Renal cortex interstitium (tissue), 11 donors: ENCODE measurements at regions not wholly inside any gene's neighbourhood (a gene's known extent, or its start where the extent isn't known, plus 50 kb on each side); places are given as distances from the start of the nearest gene placed in this dataset.

Experiments used
- DNase-seq, 11 donors: peaks; one replicate each; pipeline ENCODE4 v3.0.0-alpha.2; 2013; ENCODE audit warnings: low read depth in 9 of 11, low spot score in 4 of 11; ENCODE audit errors: extremely low read depth in 1 of 11

DNA sequence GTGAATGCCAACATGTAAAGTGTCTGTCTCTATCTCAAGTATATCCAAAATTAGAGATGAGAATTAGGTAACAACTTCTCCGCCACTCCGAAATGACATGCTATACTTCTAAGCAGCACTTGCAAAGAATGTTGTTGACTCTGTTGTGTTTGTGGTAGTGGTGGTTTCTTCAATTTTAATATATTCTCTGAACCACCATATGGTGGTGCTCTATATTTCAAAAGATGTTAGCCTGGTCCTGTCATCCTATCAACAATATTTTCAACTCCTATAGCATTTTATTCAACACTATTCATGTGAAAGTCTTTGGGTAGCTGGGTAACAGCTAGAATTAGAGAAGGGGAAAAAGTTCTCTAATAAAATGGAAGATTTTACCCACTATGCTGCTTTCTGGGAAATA is 1622.8 kb upstream of the IGFBP7 start:
- no peak for DNase-seq

DNA sequence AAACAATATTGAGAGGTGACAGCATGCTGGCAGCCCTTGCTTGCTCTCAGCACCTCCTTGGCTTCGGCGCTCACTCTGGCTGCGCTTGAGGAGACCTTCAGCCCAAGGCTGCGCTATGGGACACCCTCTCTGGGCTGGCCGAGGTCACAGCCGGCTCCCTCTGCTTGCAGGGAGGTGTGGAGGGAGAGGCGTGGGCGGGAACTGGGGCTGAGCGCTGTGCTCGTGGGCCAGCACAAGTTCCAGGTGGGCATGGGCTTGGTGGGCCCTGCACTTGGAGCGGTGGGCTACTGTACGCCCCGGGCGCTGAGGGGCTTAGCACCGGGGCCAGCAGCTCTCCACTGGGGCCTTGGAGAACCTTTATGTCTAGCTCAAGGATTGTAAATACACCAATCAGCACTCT is 1613.8 kb upstream of the IGFBP7 start:
- no peak for DNase-seq

DNA sequence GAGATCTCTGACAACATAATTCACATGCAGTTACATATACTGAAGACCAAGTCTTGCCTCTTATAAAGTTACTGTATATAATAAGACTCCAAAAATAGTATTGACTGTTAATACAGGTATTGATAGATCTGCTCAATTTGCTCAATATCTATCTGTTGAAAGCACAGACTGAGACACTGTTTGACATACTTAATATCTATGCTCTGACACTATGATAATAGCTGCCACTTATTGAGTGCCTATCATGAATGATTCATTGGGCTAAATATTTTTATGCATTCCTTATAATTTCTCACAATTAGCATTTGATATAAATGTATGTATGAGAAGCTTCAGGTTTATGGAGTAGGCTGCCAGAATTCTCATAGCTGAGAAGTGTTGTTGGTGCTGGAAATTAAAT is 1600.9 kb upstream of the IGFBP7 start:
- DNase-seq, result no peak

DNA sequence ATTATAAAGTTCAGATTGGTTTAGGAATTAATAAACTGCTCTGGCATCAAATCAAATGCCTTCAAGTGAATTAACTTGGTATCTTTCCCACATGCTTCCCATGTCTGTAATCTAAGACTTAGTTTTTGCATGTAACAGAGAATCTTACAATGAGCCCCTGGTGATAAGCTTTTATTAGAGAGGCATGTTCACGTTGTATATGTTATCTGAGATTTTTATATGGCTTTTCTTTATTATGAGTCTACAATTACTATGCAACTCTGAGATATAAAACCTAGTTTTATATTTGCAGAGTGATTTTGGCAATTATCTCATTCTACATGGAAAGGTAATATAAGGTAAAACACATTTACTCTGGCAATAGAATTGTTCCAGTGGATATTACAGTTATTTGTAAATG is 1578.4 kb upstream of the IGFBP7 start:
- no peak for DNase-seq

DNA sequence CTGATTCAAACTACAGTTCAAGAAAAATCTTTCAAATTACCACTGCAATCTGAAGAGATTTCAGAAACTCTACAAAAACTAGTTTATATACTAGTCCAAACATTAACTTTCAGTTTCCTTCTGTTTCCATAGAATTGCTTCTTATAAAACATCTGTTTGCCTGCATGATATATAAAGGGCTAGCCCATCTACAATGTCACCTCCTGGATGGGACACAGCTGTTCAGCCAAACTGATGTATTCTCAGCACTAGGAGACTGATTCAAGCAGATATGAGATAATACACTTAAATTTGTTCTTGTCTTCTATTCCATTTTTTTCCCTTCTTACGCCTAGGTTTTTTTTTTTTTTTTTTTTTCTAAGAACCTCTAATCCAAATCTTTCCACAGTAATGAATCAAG is 1569.7 kb upstream of the IGFBP7 start:
- peak; percentile 5 to 58 (median 36) for DNase-seq

DNA sequence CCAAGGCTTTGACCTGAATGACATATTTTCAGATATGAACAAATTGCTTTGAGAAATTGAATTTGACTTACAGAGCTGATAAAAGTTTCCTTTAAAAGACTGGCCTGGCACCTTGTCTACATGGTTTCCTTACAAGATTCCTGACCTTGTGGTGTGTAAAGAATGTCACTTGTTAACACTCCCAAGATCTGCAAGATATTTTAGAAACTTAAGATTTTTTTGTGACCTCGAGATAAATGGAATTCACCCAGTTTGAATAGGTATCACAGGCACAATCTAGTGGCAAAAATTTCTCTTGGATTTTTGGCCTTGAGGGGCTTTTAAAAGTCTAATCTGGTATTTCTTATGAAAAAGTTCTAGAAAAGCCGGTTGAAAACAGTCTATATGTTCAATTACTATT is 1568.9 kb upstream of the IGFBP7 start:
- DNase-seq, result no peak

DNA sequence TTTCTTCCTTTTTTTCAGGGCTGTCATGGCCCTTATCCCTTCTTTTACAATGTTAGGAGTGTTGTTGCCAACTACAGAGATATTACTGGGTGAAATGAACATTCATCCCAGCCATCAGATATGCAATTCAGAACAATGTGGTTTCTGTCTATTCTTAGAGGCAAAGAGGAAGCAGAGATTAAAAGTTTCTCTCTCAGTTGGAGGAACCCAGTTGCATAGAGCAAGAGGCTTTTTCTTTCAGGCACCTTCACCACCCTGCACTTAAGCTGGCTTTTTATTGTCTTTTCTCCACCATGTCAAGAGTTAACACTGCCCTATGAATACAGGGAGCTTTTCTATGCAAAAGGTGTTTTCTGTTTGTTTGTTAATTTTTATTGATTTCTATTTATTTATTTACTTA is 1559.6 kb upstream of the IGFBP7 start:
- no peak for DNase-seq

DNA sequence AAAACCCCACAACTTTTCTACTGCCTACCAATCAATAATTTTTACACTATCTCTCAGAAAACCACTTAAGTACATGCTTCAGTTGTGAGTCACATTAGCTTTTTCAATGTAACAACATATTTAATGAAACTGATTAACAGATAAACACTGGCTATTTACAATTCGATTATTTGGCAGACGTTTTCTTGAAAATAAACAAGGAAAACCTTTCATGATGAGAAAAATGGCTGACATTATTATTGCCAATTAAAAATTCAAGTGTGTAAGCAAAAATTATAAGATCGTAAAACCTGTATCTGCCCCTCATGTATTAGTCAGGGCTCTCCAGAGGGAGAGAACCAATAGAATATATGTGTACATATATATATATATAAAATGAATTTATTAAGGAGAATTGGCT is 1555.5 kb upstream of the IGFBP7 start:
- no peak for DNase-seq

DNA sequence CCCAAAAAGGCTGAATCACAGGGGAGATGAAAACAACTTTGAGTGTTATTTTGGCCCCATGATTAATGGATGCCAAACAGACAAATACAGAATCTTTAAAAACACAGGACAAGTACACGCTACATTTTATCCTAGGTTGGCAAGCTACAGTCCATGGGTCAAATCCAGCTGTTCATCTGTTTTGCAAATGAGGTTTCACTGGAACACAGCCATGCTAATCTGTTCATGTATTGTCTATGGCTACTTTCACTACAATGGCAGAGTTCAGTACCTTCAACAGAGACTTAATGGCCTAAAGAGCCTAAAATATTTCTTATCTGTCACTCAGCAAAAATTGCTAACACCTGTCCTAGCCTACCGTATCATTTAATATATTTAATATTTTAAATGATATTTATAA is 1548.5 kb upstream of the IGFBP7 start:
- no peak for DNase-seq

DNA sequence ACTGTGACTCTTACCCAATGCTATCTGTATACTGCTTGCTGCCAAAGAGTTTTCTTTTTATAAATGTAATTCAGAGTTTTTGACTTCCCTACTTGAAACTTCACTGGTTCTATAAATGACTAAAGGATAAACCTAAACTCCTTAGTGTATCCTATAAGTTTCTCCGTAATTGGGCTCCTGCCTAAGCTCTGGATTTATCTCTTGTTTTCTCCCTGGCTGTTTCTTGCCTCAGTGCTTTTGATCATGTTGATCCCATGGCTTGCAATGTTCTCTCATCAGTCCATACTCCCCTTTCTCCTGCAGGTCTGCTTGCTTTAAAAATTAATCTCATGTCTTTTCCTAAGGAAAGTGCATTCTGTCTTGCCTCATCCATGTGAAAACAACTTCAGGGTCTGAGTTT is 1543.1 kb upstream of the IGFBP7 start:
- no peak for DNase-seq

DNA sequence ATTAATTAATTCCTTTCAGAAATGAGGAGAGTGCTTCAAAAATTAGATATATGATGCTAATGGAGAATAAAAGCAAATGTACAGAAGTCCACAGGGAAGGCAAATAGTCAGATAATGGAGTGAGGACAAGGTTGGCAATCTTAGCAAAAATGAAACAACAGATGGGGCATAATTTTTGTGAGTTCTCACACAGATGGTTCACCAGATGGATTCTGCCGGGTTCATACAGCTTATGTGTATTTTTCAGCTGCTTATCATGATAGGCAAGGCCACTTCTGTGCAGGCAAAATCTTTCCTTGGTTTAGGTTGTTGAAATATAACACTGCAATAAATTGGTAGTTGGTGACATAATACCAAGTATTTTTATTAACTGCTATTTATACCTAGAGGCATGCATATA is 1539.0 kb upstream of the IGFBP7 start:
- DNase-seq, result no peak

DNA sequence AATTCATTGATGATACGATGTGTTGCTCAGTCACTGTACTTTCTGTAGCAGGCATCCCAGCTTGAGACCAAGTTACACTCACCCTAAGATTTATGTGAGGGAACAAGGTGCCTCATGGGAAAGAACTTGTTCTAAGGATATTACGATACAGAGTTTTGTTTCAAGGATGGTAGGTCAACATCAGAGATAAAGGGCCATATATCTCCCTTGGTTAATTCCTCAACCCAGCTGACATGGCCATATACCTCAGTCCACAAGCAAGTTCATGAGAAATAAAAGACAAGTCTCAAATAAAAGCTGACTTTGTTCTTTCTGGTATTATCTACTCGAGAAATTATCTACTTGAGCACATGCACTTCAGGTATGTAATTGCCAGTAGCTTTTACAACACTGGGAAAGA is 1535.9 kb upstream of the IGFBP7 start:
- no peak for DNase-seq

DNA sequence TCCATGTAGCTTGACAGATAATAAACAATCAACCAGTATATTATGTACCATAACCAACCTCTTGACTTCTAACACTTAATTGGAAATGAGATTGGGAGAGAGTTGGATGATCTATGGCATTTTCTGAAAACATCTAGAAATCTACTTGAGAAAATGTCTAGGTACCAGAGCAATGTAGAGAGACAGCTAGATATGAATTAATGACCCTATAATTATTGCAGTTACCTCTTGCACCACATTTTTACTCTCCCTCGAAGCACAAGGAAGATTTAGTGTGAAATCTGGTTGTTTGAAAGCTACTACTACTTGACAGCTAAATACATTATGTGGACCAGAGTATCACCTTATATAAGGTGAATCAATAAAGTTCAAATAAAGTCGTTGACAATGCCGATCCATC is 1534.4 kb upstream of the IGFBP7 start:
- no peak for DNase-seq

DNA sequence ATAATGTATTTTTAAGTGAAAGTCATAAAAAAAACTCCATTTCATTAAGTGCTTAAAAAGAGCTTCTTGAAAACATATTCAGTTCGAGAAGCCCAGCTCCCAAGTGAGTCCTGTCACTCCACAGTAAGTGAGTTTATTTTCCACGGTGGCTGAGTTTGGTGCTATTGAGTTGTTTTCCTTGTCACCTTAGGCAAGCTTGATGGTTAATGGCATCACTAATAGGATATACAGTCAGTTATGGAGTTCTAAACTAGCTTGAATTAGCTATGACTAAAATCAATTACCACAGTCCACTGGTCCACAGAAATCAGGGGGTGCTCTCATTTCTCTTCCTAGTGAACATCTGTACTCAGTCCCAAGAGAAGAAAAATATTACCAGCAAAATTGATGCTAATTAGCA is 1526.2 kb upstream of the IGFBP7 start:
- no peak for DNase-seq

DNA sequence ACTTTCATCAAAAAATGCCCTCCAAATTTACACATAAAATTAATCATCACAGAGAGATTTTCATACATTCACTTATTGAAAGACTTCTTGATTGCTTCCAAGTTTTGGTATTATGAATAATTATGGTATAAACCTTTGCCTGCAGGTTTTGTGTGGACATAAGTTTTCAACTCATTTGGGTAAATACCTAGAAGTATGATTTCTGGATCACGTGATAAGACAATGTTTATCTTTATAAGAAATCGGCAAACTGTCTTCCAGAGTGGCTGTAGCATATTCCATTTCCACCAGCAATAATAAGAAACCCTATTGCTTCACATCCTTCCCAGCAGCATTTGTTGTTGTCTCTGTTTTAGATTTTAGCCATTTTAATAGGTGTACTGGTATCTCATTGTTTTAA is 1507.0 kb upstream of the IGFBP7 start:
- DNase-seq, result no peak

DNA sequence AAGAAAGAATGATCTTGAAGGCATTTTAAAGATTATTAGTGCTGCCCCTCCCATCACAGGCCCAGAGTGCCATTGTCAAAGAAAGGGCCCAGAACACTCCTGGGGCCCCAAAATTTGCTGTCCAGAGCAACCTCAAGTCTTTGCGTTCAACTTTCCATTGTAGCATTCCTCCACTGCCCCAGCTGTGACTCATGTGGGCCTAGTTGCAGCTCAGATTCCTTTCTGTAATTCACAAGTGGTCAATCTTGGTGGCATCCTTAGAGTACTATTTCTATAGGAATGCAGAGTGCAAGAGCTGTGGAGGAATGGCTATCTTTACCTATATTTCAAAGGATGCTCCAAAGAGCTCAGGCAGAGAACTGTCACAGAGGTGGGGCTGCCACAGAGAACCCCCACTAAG is 1500.8 kb upstream of the IGFBP7 start:
- DNase-seq, result no peak

DNA sequence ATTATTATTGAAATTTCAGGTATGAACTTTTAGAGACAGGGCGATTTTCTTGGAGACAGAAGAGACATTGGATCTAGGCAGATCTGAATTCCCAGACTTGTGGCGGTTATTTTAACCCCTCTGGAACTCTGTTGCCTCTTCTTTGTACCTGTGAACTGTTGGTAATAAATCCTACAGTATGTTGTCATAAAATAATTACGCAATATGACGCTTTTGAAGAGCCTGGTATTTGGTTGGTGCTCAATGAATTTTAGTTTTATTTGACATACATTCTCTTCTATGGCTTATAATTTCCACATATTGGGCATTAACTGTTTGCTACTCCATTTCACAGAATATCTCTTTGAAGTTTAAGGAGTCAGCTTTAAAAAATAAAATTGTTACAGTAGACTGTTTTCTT is 1496.1 kb upstream of the IGFBP7 start:
- no peak for DNase-seq

DNA sequence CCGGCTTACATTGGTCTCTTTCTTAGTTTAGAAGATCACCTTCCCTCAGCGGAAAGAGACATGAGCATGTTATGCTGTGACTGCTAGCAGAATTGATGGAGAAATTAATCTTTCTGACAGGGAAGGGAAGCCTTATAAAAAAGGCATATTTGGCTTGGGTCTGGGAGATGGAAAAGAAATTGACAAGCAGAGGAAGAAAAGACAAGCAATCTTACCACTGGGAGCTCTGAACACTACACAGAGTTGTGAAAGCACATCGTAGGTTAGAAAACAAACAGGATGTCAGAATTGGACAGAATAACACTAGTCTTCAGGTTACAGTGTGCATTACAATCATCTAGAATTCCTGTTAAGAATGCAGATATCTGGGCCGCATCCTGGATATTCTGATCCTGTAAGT is 1493.8 kb upstream of the IGFBP7 start:
- no peak for DNase-seq

DNA sequence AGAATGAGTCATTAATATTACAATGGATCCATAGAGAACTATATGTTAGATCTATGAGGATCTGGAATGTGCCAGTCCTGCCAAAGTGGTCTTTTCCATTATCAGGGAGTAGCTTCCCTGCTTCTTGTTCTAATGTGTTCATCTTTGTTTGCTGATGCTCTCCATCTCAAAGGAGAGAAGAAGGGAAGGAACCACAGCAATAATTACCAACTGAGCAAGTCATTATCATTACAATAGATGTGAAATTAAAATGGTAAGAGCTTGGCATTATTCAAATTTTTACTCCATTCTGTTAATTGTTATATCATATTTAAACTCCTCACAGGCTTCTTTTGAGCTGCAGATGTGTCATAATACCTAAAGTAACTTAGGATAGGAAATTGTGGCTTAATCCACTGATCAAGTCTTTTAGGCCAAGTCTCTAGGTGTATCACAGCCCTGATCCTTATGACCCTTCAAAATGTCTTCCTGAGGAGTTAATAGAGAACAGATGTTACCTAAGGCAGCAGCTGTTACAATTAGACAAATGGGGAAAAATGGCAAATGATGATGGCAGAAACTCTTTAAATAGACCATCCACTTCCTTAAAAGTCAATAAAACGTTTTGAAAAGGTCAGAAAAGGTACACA is 1492.7 kb upstream of the IGFBP7 start:
- no peak for DNase-seq

DNA sequence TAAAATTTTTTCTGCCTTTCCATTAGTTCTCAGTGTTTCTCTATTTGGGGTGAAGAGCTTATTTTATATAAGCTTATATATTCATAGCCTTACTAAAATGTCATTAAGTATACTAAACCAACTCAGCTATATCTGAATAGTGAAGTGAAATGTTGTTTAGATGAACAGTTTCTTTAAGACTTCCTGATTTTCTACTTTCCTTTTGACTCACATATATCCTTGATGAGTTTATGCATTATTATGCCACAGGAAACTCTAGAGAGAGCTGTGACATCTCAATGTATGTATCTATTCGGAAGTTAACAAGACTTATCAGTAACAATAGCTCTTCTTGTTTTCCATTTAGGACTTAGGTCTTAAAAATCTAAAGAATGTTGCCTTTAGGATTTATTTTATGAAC is 1491.8 kb upstream of the IGFBP7 start:
- no peak for DNase-seq

DNA sequence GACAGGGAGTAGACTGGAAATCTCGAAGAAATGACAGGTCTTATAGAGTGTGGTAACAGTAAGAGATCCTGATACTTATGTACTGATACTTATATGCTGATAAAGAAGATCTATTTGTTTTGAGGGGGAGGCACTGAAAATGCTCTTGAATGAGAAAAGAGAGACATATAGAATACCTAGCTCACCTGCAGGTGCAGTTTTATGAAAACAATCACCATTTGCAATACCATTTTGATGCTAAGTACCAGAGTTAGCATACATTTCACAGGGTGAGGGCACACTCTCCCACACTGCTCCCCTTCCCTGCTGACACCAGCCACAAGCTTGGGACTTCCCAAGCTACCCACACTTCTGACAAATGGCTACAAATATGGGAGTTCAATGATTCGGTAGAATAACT is 1490.1 kb upstream of the IGFBP7 start:
- no peak for DNase-seq

DNA sequence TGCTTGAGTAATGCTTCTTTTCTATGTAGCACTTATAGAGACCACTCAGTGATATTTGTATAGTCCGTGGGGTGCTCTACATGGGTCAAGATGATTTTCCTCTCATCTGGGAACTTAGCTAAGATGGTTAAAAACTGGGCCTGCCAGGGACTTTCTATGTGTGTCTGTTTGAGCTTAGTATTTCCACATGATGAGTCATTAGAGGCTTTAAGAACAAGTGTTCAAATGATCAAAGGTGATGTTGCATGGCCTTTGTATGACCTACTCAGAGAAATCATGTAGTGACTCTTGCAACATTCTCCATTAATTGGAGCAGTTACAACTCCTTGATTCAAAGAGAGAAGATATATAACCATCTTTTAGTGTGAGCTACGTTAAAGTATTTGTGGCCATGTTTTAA is 1480.5 kb upstream of the IGFBP7 start:
- no peak for DNase-seq
